ENCODE measurements at regions not wholly inside any gene's neighbourhood (a gene's known extent, or its start where the extent isn't known, plus 50 kb on each side); places are given as distances from the start of the nearest gene placed in this dataset.
A peak's percentile ranks its signal among the peaks of the same experiment; 100 is the strongest.

GRCh38 chr9:115914291-115914690, 239.3 kb upstream of the PAPPA start:
- DNase-seq: no peak

DNA sequence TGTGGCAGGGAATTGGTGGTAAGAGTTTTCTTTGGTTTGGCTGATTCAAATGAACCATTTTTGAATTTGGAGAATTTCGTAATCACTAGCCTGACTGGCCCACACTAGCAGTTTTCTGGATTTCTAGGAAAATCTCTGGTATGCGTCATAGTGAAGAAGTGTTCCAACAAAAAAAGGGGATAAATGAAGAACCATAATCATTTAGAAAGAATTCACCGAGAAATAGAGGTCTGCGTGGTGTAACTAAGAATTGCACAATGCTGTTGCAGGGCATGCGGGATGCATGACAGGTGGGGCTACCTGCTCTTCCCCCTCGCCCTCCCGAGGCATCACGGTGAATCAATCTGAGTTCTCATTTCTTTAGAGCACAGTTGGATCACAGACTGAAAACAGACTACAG, 232.3 kb upstream of the PAPPA start:
- DNase-seq: no peak

GRCh38 chr9:115922444-115922843, 231.1 kb upstream of the PAPPA start:
- DNase-seq: no peak

- DNase-seq: no peak
These were observed 230.2 kb upstream of the PAPPA start for GRCh38 chr9:115923410-115923809.

DNA sequence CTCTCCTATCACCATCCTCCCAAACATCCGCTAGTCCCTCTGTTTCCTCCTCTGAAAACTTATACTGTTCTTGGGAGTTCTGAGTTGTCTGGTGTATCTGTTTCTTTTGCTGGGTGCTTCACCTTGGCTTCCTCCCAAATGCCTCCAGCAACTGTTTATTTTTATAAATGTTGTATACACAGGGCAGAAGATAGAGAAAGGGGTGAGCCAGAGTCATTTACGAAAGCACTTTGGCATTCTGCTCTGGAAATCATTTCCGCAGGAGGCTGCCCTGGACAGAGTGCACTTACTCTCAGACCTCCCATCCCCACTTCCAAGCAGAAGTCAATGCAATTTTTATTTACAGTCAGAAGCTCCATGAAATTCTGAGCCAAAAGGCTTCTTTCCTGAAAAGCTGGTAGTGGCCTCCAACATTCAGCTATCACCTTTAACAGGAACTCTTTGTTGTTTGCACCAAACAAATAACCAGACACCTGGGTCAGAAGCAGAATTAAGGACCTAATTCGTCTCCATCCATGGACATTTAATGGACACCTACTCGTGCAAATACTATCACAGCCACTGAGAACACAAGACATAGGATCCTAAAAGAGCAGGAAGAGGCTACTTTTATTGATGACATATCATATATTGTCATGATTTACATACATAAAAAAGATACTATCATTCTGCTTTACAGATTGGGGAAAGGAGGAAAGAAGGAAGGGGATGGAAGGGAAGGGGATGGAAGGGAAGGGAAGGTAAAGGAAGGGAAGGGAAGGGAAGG, 229.5 kb upstream of the PAPPA start:
- DNase-seq: no peak

DNA sequence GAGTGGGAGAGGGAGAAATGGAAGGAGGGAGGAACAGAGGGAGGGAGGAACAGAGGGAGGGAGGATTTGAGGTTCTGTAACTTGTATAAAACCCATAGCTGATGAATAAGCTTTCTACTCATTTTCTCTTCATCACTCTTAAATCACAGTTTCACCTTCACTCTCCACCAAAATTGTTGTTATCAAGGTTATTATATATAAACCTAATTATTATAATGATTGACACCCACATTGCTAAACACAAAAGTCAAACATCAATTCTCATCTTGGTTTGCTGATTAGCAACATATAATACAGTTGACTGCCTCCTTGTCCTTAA, 229.0 kb upstream of the PAPPA start:
- DNase-seq: no peak

DNA sequence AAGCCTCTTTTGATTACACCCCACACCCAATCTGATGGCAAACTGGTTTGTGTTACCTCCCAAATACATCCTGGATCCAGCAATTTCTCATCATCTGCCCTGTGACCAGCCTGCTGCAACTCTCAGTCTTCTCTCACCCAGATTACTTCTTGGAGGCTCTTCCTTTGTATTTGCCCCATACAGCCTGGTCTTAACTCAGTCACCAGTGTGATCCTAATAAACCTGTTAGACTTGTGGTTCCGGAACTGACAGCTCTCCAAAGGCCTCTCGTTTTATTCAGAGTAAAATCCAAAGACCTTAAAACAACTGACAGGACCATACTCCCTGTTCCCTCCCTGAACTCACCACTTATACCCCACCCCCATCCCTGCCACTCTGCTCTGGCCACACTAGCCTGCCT, 228.2 kb upstream of the PAPPA start:
- no peak for DNase-seq

DNA sequence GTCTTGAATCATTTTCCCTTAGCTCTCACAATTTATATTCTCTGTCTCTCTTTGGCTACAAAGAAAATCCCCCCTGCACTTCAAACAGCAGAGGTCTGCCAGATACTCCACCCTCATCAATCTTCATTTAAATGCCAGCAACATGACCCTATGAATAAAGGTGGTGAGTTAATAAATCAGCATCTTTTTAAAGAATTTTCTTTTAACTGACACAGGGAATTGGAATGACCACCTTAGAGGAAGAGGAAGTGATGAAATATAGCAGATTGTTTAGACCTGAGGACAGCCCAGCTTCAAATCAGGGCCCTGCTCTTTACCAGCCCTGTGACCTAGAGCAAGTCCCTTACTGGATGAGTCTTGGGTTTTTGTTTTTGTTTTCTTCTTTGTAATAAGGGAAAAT, 223.1 kb upstream of the PAPPA start:
- no peak for DNase-seq

- DNase-seq: no peak
These were observed 215.1 kb upstream of the PAPPA start for GRCh38 chr9:115938479-115938878.

- DNase-seq: no peak
These were observed 214.4 kb upstream of the PAPPA start for GRCh38 chr9:115939065-115939765.

- no peak for DNase-seq
These were observed 211.9 kb upstream of the PAPPA start for GRCh38 chr9:115941561-115942315.

DNA sequence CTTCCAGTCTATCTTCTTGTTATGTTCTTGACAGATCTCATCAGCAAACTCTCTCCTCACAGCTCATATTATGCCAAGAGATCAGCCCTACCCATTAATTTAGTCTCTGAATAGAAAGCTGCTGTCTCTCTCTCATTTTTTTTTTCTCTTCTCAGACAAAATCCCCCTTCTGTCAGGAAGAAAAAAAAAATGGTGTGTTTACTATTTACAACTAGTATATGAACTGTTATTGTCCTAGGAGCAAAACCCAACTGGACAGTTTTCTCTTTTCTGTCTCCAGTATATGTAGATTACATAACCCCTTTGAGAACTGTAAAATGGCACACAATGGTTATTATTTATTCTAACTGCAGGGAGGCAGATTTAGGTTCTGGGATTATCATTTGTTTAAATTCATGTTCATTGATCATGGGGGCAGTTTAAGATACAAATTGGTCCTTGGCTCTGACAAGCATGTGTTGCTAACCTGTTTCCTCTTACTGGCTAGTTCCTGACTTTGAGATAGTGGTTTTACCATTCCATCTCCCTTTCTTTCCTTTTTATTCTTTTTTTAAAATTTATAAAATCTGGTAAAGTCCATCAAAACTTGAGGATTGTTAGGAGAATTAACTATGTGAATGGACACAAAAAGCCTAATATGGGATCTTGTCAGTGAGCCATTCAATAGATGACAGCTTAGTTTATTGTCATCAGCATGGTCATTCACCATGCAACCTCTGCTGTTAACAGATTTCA, 210.0 kb upstream of the PAPPA start:
- DNase-seq: no peak

DNA sequence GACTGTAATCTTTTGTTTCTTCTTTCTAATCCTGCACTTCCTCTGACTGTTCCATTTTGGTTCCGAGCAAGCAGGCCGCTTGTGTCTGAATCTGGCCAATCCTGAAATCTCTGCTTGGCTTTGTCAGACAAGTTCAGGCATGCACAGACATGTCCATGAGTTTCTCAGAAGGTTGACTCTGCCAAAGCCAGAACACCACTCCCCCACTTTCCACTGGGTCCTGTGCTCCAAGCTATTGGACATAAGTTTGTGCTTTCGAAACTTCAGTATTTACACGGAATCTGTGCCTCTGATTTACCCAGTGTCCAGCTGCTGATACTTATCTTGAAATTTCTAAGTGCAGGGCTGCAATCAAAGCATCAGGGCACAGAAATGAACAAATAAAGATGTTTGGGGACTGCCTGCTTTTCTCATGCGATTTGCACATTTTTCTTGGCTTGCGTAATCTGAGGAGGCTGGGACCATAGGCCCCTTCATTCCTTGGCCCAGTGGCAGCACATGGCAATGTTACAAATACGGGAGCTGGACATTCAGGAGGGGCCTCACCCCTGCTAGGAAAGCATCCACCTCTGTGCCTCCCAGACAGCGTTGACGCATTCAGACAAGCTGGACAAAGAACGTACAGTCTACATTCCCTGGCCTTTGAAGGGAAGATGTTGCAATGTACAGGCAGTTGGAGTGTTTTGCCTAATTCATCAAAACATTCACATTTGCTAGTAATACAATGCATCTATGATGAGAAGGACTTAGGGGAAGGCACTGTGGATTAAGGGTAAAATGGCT, 209.2 kb upstream of the PAPPA start:
- peak; percentile 44 for DNase-seq

DNA sequence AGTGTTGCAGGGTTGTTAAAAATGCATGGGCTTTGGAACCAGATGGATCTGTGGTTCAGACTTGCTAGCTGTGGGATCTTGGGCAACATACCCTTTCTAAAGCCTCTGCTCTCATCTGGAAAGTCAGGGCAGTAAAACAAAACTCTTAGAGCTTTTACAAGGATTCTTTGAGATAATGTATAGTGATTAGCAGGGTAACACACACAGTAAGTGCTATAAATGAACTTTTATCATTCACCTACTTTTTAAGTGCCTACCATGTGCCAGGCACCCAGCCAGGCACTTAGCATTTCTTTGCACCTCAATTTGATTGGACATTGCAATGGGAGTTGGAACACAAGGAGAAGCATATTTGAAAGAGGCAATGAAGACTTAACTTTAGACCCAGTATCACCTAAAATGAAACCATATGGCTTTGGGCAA, 208.6 kb upstream of the PAPPA start:
- DNase-seq: no peak

DNA sequence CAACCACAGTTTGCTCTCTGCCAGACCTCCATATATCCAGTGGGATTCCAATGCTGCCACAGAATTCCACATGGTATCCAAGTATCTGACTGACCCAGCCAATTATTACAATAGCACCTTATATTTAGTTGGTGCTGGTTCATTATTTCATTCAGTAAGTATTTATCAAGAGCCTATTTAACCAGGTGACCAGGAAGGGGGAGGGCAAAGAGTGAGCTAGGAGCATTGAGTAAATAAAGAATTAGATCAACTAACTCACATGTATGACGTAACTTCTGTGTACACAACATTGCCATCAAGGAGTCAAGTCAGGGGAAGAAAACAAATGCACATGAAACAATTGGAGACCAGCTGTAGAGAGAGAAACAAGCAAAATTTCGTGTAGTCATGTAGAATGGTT, 207.1 kb upstream of the PAPPA start:
- peak; percentile 25 for DNase-seq

GRCh38 chr9:115951977-115952376, 201.6 kb upstream of the PAPPA start:
- DNase-seq: no peak

- DNase-seq: no peak
These were observed 200.9 kb upstream of the PAPPA start for GRCh38 chr9:115952430-115953292.

- DNase-seq: no peak
These were observed 197.2 kb upstream of the PAPPA start for GRCh38 chr9:115956371-115956770.

- DNase-seq: no peak
These were observed 196.0 kb upstream of the PAPPA start for GRCh38 chr9:115957585-115957984.

DNA sequence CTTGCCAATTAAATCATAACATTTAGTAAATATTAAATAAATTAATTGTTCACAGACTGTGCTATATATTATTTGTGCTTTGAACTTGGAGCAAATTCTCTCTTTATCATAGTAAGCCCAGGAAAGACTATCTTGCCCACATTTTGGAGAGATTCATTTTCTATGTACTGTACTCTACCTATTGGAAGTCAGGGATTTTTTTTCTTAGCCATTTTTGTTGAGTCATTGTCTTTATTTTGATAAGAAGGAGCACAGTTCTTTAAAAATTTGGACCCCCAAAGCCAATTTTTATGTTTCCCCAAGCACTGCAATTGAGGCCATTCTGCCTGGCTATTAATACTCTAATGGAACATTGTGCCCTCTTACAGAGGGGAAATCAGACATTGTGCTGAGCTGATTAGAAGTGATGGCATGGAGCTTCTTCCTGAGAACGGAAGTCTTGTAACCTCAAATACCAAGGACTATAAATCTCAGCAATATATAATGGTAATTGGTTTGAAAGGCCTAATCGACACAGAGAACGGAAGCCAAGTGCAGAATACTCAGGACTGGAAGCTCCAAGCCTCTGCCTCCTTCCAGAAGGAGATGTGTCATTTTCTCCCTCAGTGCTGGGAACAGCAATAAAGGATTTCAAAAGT, 188.8 kb upstream of the PAPPA start:
- DNase-seq: no peak

DNA sequence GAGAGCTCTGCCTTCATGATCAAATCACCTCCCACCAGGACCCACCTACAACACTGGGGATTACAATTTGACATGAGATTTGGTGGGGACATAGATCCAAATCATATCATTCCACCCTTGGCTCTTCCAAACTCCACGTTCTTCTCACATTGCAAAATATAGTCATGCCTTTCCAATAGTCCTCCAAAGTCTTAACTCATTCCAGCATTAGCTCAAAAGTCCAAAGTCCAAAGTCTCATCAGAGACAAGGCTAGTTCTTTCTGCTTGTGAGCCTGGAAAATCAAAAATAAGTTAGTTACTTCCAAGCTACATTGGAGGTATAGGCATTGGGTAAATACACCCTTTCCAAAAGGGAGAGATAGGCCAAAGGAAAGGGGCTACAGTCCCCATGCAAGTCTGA, 186.9 kb upstream of the PAPPA start:
- DNase-seq: no peak
